ENCODE measurements at regions not wholly inside any gene's neighbourhood (a gene's known extent, or its start where the extent isn't known, plus 50 kb on each side); places are given as distances from the start of the nearest gene placed in this dataset.

DNA sequence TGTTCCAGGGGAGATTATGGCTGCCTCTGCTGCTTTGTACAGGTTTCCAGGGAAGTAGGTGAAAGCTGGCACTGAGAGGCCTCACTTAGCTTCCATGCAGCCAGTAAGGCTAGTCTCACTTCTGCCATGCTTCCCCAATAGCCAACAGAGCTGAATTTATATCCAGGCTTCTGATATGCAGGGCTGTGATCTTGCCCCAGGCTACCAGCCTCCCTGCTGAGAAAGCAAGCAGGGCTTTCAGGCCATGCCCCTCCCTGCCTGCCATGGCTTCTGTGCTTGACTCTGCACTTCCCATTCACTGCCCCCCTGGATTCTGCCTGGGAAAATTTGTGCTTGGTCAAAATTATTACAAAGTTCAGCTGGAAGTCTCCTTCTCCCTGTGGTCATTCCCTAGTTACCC is 302.1 kb upstream of the FBXO33 start:
- TF ChIP-seq, protein P1, sequence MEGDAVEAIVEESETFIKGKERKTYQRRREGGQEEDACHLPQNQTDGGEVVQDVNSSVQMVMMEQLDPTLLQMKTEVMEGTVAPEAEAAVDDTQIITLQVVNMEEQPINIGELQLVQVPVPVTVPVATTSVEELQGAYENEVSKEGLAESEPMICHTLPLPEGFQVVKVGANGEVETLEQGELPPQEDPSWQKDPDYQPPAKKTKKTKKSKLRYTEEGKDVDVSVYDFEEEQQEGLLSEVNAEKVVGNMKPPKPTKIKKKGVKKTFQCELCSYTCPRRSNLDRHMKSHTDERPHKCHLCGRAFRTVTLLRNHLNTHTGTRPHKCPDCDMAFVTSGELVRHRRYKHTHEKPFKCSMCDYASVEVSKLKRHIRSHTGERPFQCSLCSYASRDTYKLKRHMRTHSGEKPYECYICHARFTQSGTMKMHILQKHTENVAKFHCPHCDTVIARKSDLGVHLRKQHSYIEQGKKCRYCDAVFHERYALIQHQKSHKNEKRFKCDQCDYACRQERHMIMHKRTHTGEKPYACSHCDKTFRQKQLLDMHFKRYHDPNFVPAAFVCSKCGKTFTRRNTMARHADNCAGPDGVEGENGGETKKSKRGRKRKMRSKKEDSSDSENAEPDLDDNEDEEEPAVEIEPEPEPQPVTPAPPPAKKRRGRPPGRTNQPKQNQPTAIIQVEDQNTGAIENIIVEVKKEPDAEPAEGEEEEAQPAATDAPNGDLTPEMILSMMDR (IDR thresholded peaks at IDR 0.05; ENCODE audit: insufficient read depth, low read depth, low read length): no peak
- Histone ChIP-seq H3K27me3 (ENCODE audit: control insufficient read depth, insufficient read depth, low read length) (no peaks in the 10 kb centered on the region), H3K4me3 (ENCODE audit: low read depth, low read length) (no peak overlapping the region), H3K36me3 (ENCODE audit: control insufficient read depth, insufficient read depth, low read length) (no peaks in the 10 kb centered on the region)
- CTCF ChIA-PET: no interaction called here
- POLR2A ChIA-PET: no interaction called here
- DNase-seq (ENCODE audit: low read depth): no peak

DNA sequence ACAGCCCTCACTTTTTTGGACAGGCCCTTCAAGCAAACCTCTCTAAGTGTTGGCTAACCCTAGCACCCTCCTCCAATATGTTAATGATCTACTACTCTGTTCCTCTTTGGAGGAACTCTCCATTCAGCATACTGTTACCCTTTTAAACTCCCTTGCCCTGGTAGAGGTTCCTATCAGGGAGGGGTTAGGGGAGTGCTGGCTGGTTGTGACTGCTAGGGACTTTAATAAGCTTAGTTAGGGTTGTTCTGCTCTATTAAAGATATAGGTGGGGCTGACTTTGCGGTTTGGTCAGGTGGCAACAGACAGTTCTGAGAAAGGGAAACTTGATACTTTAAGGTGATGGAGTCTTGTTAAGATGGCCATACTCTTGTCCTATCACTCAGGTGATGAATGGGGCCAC is 301.5 kb upstream of the FBXO33 start:
- H3K4me3 ChIP-seq (ENCODE audit: low read depth, low read length): no peak overlapping the region
- TF ChIP-seq, protein P1 (IDR thresholded peaks at IDR 0.05; ENCODE audit: insufficient read depth, low read depth, low read length): no peak
- DNase-seq (ENCODE audit: low read depth): no peak
- no peaks in the 10 kb centered on the region for H3K36me3 ChIP-seq (ENCODE audit: control insufficient read depth, insufficient read depth, low read length)
- no peaks in the 10 kb centered on the region for H3K27me3 ChIP-seq (ENCODE audit: control insufficient read depth, insufficient read depth, low read length)
- ChIA-PET CTCF (no interaction called here), POLR2A (no interaction called here)

DNA sequence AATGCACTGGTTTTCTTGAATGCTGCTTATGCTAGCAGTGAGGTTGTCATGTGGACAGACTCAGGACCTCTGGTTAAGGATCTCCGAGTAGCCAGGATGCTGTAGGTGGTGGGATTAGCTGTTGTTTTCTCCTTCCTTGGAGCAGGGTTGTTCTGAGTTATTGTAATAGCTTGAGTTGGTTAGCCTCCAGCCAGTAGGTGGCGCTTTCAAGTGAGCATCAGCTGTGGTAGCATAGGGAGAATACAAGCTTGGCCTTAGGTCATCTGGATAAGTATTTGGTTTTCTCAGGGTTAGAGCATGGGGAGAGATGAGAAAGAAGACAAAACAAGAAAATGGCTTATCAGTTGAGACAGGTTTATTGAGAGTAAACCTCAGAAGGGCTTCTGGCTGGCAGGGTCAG is 299.7 kb upstream of the FBXO33 start:
- H3K4me3 ChIP-seq (ENCODE audit: low read depth, low read length): no peak overlapping the region
- ChIA-PET CTCF (no interaction called here), POLR2A (no interaction called here)
- no peaks in the 10 kb centered on the region for H3K27me3 ChIP-seq (ENCODE audit: control insufficient read depth, insufficient read depth, low read length)
- H3K36me3 ChIP-seq (ENCODE audit: control insufficient read depth, insufficient read depth, low read length): no peaks in the 10 kb centered on the region
- no peak for DNase-seq (ENCODE audit: low read depth)
- TF ChIP-seq, protein P1 (IDR thresholded peaks at IDR 0.05; ENCODE audit: insufficient read depth, low read depth, low read length): no peak

DNA sequence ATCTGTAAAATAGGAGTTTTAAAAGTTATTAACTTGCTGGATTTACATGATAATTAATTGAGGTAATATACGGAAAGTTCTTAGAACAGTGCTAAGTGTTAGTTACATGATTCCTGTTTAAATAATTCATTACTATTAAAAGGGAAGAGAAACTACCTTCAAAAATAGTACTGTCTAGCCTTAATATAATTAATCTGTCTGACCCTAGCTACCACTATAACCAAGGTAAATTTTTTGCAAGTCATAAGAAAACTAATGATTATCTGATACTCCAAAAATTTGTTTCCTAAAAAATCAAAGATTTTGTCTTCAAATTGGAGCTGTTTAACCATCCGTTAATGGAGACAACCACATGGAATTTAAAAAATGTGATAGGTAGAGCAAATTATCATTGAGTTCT is 294.3 kb upstream of the FBXO33 start:
- TF ChIP-seq, protein P1 (IDR thresholded peaks at IDR 0.05; ENCODE audit: insufficient read depth, low read depth, low read length): no peak
- ChIA-PET CTCF (no interaction called here), POLR2A (no interaction called here)
- no peak for DNase-seq (ENCODE audit: low read depth)
- Histone ChIP-seq H3K27me3 (ENCODE audit: control insufficient read depth, insufficient read depth, low read length) (no peaks in the 10 kb centered on the region), H3K4me3 (ENCODE audit: low read depth, low read length) (no peak overlapping the region), H3K36me3 (ENCODE audit: control insufficient read depth, insufficient read depth, low read length) (no peaks in the 10 kb centered on the region)

DNA sequence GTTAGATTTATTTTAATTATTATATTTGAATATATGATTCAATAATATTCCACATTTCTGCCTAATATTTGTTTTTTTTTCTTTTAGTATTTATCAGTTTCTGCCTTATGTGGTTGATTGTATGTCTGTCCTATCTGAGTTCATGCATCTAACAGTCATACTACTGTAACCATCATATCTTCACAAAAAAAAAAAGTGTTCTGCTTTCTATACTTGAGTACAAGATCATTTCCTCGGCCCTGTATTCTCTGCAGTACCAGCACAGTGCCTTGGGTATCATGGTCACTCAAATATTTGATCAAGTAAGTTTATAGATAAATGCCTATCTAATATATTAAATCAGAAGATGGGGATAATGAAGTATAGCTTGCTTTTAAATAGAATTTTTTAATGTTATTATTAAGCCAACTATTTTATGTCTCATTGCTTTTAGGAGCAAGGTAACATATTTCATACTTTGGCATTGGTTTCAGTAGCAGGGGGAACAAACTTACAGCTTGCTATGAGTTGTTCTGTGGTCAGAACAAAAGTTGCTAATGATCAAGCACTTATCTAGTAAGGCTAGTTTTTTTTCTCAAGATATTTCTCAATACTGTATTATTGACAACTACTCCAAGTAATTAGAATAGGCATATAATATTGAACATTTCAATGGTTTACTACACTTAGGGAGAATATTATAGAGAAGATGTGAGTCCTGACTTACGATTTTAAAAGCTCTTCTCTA is 290.5 kb upstream of the FBXO33 start:
- POLR2A ChIA-PET: no interaction called here
- H3K27me3 ChIP-seq (ENCODE audit: control insufficient read depth, insufficient read depth, low read length): no peaks in the 10 kb centered on the region
- DNase-seq (ENCODE audit: low read depth): no peak
- H3K4me3 ChIP-seq (ENCODE audit: low read depth, low read length): no peak overlapping the region
- CTCF ChIA-PET: no interaction called here
- H3K36me3 ChIP-seq (ENCODE audit: control insufficient read depth, insufficient read depth, low read length): no peaks in the 10 kb centered on the region
- TF ChIP-seq, protein P1 (IDR thresholded peaks at IDR 0.05; ENCODE audit: insufficient read depth, low read depth, low read length): no peak
